K562 (cell line): ENCODE measurements at regions not wholly inside any gene's neighbourhood (a gene's known extent, or its start where the extent isn't known, plus 50 kb on each side); places are given as distances from the start of the nearest gene placed in this dataset.

Experiments
- BMI1 ChIP-seq: fragments of 150-350 bp; IDR thresholded peaks from 2 replicates; pipeline ENCODE4 v1.6.1; 2014; ENCODE audit warnings: low read length
- CCNT2 ChIP-seq: IDR thresholded peaks from 2 replicates; pipeline ENCODE4 v1.6.1; 2011; ENCODE audit warnings: borderline replicate concordance, low read depth, mild to moderate bottlenecking, moderate library complexity, mixed read lengths, low read length; ENCODE audit not compliant: insufficient read length; ENCODE audit errors: extremely low read depth
- EP300 ChIP-seq: IDR thresholded peaks from 2 replicates; pipeline ENCODE4 v1.6.1; 2012; ENCODE audit warnings: low read length, improper control_type of control experiment
- GABPB1 ChIP-seq: sonication (generic); formaldehyde crosslinking; IDR thresholded peaks from 2 replicates; pipeline ENCODE4 v1.8.0; 2022; ENCODE audit warnings: mild to moderate bottlenecking, missing genetic modification reagents
- GATA2 ChIP-seq: sonication (generic); formaldehyde crosslinking; IDR thresholded peaks from 2 replicates; pipeline ENCODE4 v1.4.0; 2020; ENCODE audit warnings: mild to moderate bottlenecking, missing genetic modification reagents
- LEF1 ChIP-seq: fragments of 450-650 bp; IDR thresholded peaks from 2 replicates; pipeline ENCODE4 v1.6.1; 2016; ENCODE audit warnings: mild to moderate bottlenecking
- NFIC ChIP-seq: fragments of 450-650 bp; IDR thresholded peaks from 2 replicates; pipeline ENCODE4 v1.6.1; 2017; ENCODE audit warnings: mild to moderate bottlenecking, inconsistent platforms
- POLR2A ChIP-seq: fragments of 450-650 bp; conservative IDR thresholded peaks from 2 replicates; pipeline ENCODE4 v1.6.1; 2016
- RAD21 ChIP-seq, 2 experiments: fragments of 250-450 bp in 1 of 2; fragments of 450-650 bp in 1 of 2; sonication (Bioruptor Pico) in 1 of 2; formaldehyde crosslinking in 1 of 2; IDR thresholded peaks in 1 of 2; conservative IDR thresholded peaks in 1 of 2; 2 replicates each; pipeline versions ENCODE4 v1.4.0 to v1.8.0; 2020 to 2022; ENCODE audit warnings: mild to moderate bottlenecking in 2 of 2, moderate library complexity in 1 of 2
- RCOR1 ChIP-seq, 2 experiments: IDR thresholded peaks; 2 replicates each; pipeline ENCODE4 v1.6.1; 2012; ENCODE audit warnings: low read depth in 2 of 2, low read length in 2 of 2, borderline replicate concordance in 1 of 2, improper control_type of control experiment in 1 of 2
- ZZZ3 ChIP-seq: fragments of 450-650 bp; IDR thresholded peaks from 2 replicates; pipeline ENCODE4 v1.6.1; 2016; ENCODE audit warnings: antibody characterized with exemption, mild to moderate bottlenecking, moderate library complexity
- TF ChIP-seq, protein P1 (sequence below), 3 experiments: IDR thresholded peaks in 2 of 3; conservative IDR thresholded peaks in 1 of 3; 2 replicates each; pipeline ENCODE4 v1.5.1; 2011 to 2012; ENCODE audit warnings: low read length in 3 of 3, mild to moderate bottlenecking in 3 of 3, control low read depth in 2 of 3, improper control_type of control experiment in 1 of 3, inconsistent platforms in 1 of 3, low read depth in 1 of 3, mixed read lengths in 1 of 3, moderate library complexity in 1 of 3; ENCODE audit not compliant: insufficient read depth in 2 of 3
- TF ChIP-seq, protein P2 (sequence below): sonication (generic); IDR thresholded peaks from 2 replicates; pipeline ENCODE4 v1.6.1; 2016

GRCh38 chr13:76351541-76352229, 534.5 kb downstream of the KCTD12 start:
- TF ChIP-seq, protein P1, sequence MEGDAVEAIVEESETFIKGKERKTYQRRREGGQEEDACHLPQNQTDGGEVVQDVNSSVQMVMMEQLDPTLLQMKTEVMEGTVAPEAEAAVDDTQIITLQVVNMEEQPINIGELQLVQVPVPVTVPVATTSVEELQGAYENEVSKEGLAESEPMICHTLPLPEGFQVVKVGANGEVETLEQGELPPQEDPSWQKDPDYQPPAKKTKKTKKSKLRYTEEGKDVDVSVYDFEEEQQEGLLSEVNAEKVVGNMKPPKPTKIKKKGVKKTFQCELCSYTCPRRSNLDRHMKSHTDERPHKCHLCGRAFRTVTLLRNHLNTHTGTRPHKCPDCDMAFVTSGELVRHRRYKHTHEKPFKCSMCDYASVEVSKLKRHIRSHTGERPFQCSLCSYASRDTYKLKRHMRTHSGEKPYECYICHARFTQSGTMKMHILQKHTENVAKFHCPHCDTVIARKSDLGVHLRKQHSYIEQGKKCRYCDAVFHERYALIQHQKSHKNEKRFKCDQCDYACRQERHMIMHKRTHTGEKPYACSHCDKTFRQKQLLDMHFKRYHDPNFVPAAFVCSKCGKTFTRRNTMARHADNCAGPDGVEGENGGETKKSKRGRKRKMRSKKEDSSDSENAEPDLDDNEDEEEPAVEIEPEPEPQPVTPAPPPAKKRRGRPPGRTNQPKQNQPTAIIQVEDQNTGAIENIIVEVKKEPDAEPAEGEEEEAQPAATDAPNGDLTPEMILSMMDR (IDR thresholded peaks at IDR 0.05 in 2 of 3, conservative IDR thresholded peaks at IDR 0.05 in 1 of 3; ENCODE audit: insufficient read depth in 2 of 3, low read depth in 1 of 3, low read length in 3 of 3): no peak
- TF ChIP-seq RAD21 (CRISPR knock-in tag; conservative IDR thresholded peaks at IDR 0.05 in 1 of 2, IDR thresholded peaks at IDR 0.05 in 1 of 2) (no peak), EP300 (no peak), RCOR1 (IDR thresholded peaks at IDR 0.05; ENCODE audit: borderline replicate concordance in 1 of 2, low read depth in 2 of 2, low read length in 2 of 2) (no peak), GABPB1 (no peak), POLR2A (no peak), NFIC (no peak), CCNT2 (no peak), ZZZ3 (no peak), LEF1 (no peak), BMI1 (no peak), GATA2 (no peak)
- TF ChIP-seq, protein P2, sequence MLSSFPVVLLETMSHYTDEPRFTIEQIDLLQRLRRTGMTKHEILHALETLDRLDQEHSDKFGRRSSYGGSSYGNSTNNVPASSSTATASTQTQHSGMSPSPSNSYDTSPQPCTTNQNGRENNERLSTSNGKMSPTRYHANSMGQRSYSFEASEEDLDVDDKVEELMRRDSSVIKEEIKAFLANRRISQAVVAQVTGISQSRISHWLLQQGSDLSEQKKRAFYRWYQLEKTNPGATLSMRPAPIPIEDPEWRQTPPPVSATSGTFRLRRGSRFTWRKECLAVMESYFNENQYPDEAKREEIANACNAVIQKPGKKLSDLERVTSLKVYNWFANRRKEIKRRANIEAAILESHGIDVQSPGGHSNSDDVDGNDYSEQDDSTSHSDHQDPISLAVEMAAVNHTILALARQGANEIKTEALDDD: no peak
